ENCODE measurements at regions not wholly inside any gene's neighbourhood (a gene's known extent, or its start where the extent isn't known, plus 50 kb on each side); places are given as distances from the start of the nearest gene placed in this dataset.

DNA sequence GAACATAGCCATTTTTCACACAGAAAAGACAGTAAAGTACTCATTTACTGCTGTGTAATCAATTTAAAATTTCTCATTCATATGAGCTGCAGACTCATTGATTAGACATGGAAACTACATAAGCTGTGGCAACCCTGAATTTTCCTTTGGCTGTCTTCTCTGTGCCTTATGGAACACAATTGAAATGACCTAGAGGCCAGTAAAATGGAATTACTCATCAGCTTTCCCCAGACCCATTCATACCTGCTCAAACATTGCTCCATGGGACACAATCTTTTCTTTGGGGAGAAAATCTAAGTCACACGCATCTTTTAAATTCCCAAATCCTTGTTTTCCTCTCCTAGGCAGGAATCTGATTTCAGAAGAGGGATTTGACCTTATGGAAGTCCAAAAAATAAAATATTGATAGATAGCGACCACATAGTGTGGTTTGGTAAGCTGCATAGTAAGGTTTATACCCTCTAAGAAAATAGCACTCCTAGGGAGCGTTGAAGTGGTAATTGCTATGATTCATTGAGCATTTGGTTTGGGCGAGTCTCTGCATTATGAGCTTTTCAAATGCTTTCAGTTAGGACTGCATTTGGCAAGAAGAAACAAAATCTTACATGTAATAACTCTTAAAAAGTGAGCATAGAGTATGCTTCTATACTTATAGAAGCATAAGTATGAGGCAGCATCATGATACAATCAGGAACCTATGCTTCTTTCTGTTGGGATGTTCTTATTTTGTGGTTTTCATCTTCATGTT, 243.4 kb upstream of the GADL1 start:
- TF ChIP-seq, protein P1, sequence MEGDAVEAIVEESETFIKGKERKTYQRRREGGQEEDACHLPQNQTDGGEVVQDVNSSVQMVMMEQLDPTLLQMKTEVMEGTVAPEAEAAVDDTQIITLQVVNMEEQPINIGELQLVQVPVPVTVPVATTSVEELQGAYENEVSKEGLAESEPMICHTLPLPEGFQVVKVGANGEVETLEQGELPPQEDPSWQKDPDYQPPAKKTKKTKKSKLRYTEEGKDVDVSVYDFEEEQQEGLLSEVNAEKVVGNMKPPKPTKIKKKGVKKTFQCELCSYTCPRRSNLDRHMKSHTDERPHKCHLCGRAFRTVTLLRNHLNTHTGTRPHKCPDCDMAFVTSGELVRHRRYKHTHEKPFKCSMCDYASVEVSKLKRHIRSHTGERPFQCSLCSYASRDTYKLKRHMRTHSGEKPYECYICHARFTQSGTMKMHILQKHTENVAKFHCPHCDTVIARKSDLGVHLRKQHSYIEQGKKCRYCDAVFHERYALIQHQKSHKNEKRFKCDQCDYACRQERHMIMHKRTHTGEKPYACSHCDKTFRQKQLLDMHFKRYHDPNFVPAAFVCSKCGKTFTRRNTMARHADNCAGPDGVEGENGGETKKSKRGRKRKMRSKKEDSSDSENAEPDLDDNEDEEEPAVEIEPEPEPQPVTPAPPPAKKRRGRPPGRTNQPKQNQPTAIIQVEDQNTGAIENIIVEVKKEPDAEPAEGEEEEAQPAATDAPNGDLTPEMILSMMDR (IDR thresholded peaks at IDR 0.05; ENCODE audit: control insufficient read depth, extremely low read depth, insufficient read depth): no peak
- no peak overlapping the region for H3K4me3 ChIP-seq (ENCODE audit: low read depth, low read length)
- DNase-seq (ENCODE audit: low read depth): no peak

DNA sequence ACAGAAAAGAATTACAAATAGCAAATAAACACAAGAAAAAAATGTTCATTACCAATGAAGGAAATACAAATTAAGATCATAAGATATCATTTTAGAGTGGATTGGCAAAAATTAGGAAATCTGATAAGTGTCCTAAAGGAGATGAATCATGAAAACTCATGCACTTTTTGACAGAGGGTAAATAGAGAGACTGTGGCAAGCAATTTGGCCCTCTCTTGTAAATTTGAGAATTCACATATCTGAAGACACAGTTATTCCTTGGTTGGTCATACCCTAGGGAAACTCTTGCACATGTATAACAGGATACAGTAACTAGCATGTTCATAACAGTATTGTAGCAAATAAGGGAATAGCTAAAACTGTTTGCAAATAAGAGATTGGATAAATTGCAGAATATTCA, 246.0 kb upstream of the GADL1 start:
- no peak overlapping the region for H3K4me3 ChIP-seq (ENCODE audit: low read depth, low read length)
- DNase-seq (ENCODE audit: low read depth): no peak
- TF ChIP-seq, protein P1 (IDR thresholded peaks at IDR 0.05; ENCODE audit: control insufficient read depth, extremely low read depth, insufficient read depth): no peak

DNA sequence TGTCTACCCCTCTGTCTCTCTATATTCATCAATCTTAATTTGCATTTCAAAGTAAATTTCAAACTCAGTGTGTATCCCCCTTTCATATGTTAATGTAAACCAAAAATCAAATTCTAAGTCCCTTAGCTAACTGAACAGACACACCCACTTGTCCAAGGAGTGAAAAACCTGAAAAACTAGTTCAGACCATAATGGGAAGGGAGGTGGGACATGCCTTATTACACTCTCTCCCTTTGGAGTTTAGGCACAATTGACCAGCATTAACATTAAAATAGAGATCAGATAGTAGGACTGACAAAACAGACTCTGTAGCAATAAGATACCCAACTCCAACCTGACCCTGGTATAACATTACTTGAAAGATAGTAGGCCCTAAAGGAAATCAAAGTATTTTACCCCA, 247.7 kb upstream of the GADL1 start:
- DNase-seq (ENCODE audit: low read depth): no peak
- TF ChIP-seq, protein P1 (IDR thresholded peaks at IDR 0.05; ENCODE audit: control insufficient read depth, extremely low read depth, insufficient read depth): no peak
- no peak overlapping the region for H3K4me3 ChIP-seq (ENCODE audit: low read depth, low read length)

DNA sequence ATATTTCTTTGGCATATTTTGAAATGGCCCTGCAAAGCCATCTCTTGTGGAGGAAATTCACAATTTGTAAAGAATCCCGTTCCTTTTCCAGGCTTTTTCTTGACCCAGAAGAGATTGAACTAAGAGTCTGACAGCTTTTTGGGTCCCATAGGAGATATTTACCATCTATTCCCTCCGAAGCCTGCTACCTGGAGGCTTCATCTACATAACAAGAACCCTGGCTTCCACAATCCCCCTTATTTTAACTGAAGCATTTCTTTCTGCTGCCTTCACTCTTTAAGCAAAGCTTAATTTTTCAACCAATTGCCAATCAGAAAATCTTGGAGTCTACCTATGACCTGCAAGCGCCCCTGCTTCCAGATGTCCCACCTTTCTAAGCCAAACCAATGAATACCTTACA, 248.1 kb upstream of the GADL1 start:
- DNase-seq (ENCODE audit: low read depth): no peak
- TF ChIP-seq, protein P1 (IDR thresholded peaks at IDR 0.05; ENCODE audit: control insufficient read depth, extremely low read depth, insufficient read depth): no peak
- no peak overlapping the region for H3K4me3 ChIP-seq (ENCODE audit: low read depth, low read length)

DNA sequence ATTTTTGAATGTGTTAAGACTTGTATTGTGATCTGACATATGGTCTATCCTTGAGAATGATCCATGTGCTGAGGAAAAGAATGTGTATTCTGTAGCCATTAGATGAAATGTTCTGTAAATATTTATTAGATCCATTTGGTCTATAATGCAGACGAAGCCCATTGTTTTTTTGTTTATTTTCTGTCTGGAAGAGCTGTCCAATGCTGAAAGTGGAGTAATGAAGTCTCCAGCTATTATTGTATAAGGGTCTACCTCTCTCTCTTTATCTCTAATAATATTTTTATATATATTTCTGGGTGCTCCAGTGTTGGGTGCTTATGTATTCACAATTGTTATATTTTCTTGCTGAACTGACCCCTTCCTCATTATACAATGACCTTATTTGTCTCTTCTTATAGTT, 250.6 kb upstream of the GADL1 start:
- H3K4me3 ChIP-seq (ENCODE audit: low read depth, low read length): no peak overlapping the region
- TF ChIP-seq, protein P1 (IDR thresholded peaks at IDR 0.05; ENCODE audit: control insufficient read depth, extremely low read depth, insufficient read depth): no peak
- no peak for DNase-seq (ENCODE audit: low read depth)

DNA sequence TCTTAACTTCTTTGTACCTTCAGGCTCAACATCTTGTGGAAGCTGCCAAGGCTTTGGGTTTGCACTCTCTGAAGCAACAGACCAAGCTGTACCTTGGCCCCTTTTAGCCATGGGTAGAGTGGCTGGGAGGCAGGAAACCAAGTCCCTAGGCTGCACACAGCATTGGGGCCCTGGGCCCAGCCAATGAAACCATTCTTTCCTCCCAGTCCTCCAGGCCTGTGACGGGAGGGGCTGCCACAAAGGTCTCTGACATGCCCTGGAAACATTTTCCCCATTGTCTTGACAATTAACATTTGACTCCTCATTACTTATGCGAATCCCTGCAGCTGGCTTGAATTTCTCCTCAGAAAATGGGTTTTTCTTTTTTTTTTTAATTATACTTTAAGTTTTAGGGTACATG, 253.1 kb upstream of the GADL1 start:
- TF ChIP-seq, protein P1 (IDR thresholded peaks at IDR 0.05; ENCODE audit: control insufficient read depth, extremely low read depth, insufficient read depth): no peak
- H3K4me3 ChIP-seq (ENCODE audit: low read depth, low read length): no peak overlapping the region
- no peak for DNase-seq (ENCODE audit: low read depth)

Measured in LNCaP clone FGC (cell line).